Activated naive CD8-positive, alpha-beta T cell treated with anti-CD3 and anti-CD28 coated beads for 36 hours (primary cell): ENCODE measurements at regions not wholly inside any gene's neighbourhood (a gene's known extent, or its start where the extent isn't known, plus 50 kb on each side); places are given as distances from the start of the nearest gene placed in this dataset.
"Not testable (repeated sequence)": the region's sequence is repeated elsewhere in the genome, so short reads cannot be mapped to it uniquely, and the experiment has no call there.

Source experiments
- DNase-seq: peaks from one replicate; pipeline ENCODE4 v3.0.0; 2021
- H3K27ac Mint-ChIP-seq: one replicate; pipeline ENCODE4 v1.8.0; 2022; ENCODE audit warnings: mild to moderate bottlenecking, moderate library complexity, mixed read lengths
- H3K27me3 Mint-ChIP-seq: one replicate; pipeline ENCODE4 v1.8.0; 2022; ENCODE audit warnings: mild to moderate bottlenecking, mixed read lengths
- H3K36me3 Mint-ChIP-seq: one replicate; pipeline ENCODE4 v1.8.0; 2021; ENCODE audit warnings: mild to moderate bottlenecking, mixed read lengths
- H3K4me1 Mint-ChIP-seq: one replicate; pipeline ENCODE4 v1.8.0; 2021; ENCODE audit warnings: mixed read lengths
- H3K4me3 Mint-ChIP-seq: one replicate; pipeline ENCODE4 v1.8.0; 2022; ENCODE audit warnings: mild to moderate bottlenecking, moderate library complexity, mixed read lengths
- H3K9me3 Mint-ChIP-seq: one replicate; pipeline ENCODE4 v1.8.0; 2022; ENCODE audit warnings: mixed read lengths

- H3K4me1 Mint-ChIP-seq, DNase-seq, H3K9me3 Mint-ChIP-seq, H3K27ac Mint-ChIP-seq, H3K36me3 Mint-ChIP-seq, H3K4me3 Mint-ChIP-seq: not testable (repeated sequence)
- peaks cover 11% of the 10 kb centered on the region for H3K27me3 Mint-ChIP-seq
Measured at GRCh38 chr10:22467393-22467792, 122.1 kb downstream of the SPAG6 start.

- no peak for DNase-seq
- no peak overlapping the region for H3K27ac Mint-ChIP-seq
- no peaks in the 10 kb centered on the region for H3K9me3 Mint-ChIP-seq
- no peaks in the 10 kb centered on the region for H3K4me1 Mint-ChIP-seq
- H3K4me3 Mint-ChIP-seq, result no peak overlapping the region
- H3K27me3 Mint-ChIP-seq, result peaks cover 19% of the 10 kb centered on the region
- H3K36me3 Mint-ChIP-seq, result no peaks in the 10 kb centered on the region
Measured at GRCh38 chr10:22468570-22469320, 123.4 kb downstream of the SPAG6 start.

GRCh38 chr10:22473044-22473443, 127.7 kb downstream of the SPAG6 start:
- Mint-ChIP-seq H3K4me3 (no peak overlapping the region), H3K27ac (no peak overlapping the region), H3K4me1 (peaks cover 5% of the 10 kb centered on the region), H3K9me3 (no peaks in the 10 kb centered on the region), H3K36me3 (no peaks in the 10 kb centered on the region), H3K27me3 (peaks cover 52% of the 10 kb centered on the region)
- no peak for DNase-seq

GRCh38 chr10:22473459-22473858, 128.2 kb downstream of the SPAG6 start:
- Mint-ChIP-seq H3K36me3 (no peaks in the 10 kb centered on the region), H3K9me3 (no peaks in the 10 kb centered on the region), H3K27ac (no peak overlapping the region), H3K27me3 (peaks cover 56% of the 10 kb centered on the region), H3K4me3 (no peak overlapping the region), H3K4me1 (peaks cover 5% of the 10 kb centered on the region)
- DNase-seq, result no peak

GRCh38 chr10:22475651-22476600, 130.6 kb downstream of the SPAG6 start:
- no peaks in the 10 kb centered on the region for H3K36me3 Mint-ChIP-seq
- peak; percentile 29 for DNase-seq
- H3K27ac Mint-ChIP-seq, result peak overlapping the region; percentile 65
- no peaks in the 10 kb centered on the region for H3K9me3 Mint-ChIP-seq
- H3K27me3 Mint-ChIP-seq, result peaks cover 67% of the 10 kb centered on the region
- peaks cover 5% of the 10 kb centered on the region for H3K4me1 Mint-ChIP-seq
- peak overlapping the region; percentile 73 for H3K4me3 Mint-ChIP-seq

- Mint-ChIP-seq H3K27ac (no peak overlapping the region), H3K9me3 (no peaks in the 10 kb centered on the region), H3K36me3 (no peaks in the 10 kb centered on the region), H3K27me3 (peaks cover 62% of the 10 kb centered on the region), H3K4me3 (peak overlapping the region; percentile 62), H3K4me1 (peaks cover 7% of the 10 kb centered on the region)
- no peak for DNase-seq
Measured at GRCh38 chr10:22476601-22477321, 131.5 kb downstream of the SPAG6 start.

- no peaks in the 10 kb centered on the region for H3K9me3 Mint-ChIP-seq
- H3K4me3 Mint-ChIP-seq, result no peak overlapping the region
- DNase-seq, result no peak
- H3K4me1 Mint-ChIP-seq, result peaks cover 15% of the 10 kb centered on the region
- H3K27ac Mint-ChIP-seq, result no peak overlapping the region
- no peaks in the 10 kb centered on the region for H3K36me3 Mint-ChIP-seq
- H3K27me3 Mint-ChIP-seq, result peaks cover 56% of the 10 kb centered on the region
Measured at GRCh38 chr10:22477334-22478287, 132.3 kb downstream of the SPAG6 start.

GRCh38 chr10:22478555-22479334, 133.4 kb downstream of the SPAG6 start:
- no peaks in the 10 kb centered on the region for H3K9me3 Mint-ChIP-seq
- peaks cover 47% of the 10 kb centered on the region for H3K27me3 Mint-ChIP-seq

GRCh38 chr10:22479419-22479818, 134.1 kb downstream of the SPAG6 start:
- H3K27ac Mint-ChIP-seq, result no peak overlapping the region
- H3K4me3 Mint-ChIP-seq, result no peak overlapping the region
- no peaks in the 10 kb centered on the region for H3K36me3 Mint-ChIP-seq
- peaks cover 41% of the 10 kb centered on the region for H3K27me3 Mint-ChIP-seq
- H3K9me3 Mint-ChIP-seq, result no peaks in the 10 kb centered on the region
- DNase-seq, result no peak
- peaks cover 20% of the 10 kb centered on the region for H3K4me1 Mint-ChIP-seq

More at GRCh38 chr10:22478555-22479334, 133.4 kb downstream of the SPAG6 start:
- no peak overlapping the region for H3K27ac Mint-ChIP-seq
- peaks cover 20% of the 10 kb centered on the region for H3K4me1 Mint-ChIP-seq
- H3K36me3 Mint-ChIP-seq, result no peaks in the 10 kb centered on the region
- no peak overlapping the region for H3K4me3 Mint-ChIP-seq
- DNase-seq, result no peak

GRCh38 chr10:22481106-22481505, 135.8 kb downstream of the SPAG6 start:
- Mint-ChIP-seq H3K27ac (no peak overlapping the region), H3K4me3 (no peak overlapping the region), H3K27me3 (peaks cover 25% of the 10 kb centered on the region), H3K36me3 (no peaks in the 10 kb centered on the region), H3K4me1 (peaks cover 15% of the 10 kb centered on the region), H3K9me3 (no peaks in the 10 kb centered on the region)
- DNase-seq, result no peak

- Mint-ChIP-seq H3K4me1 (peaks cover 15% of the 10 kb centered on the region), H3K27ac (no peak overlapping the region), H3K4me3 (no peak overlapping the region), H3K36me3 (no peaks in the 10 kb centered on the region), H3K27me3 (peaks cover 24% of the 10 kb centered on the region), H3K9me3 (no peaks in the 10 kb centered on the region)
- DNase-seq, result no peak
Measured at GRCh38 chr10:22481687-22482539, 136.6 kb downstream of the SPAG6 start.

GRCh38 chr10:22483132-22483531, 137.8 kb downstream of the SPAG6 start:
- Mint-ChIP-seq H3K27ac (no peak overlapping the region), H3K4me3 (peak overlapping the region; percentile 16), H3K4me1 (peaks cover 15% of the 10 kb centered on the region), H3K27me3 (peaks cover 23% of the 10 kb centered on the region), H3K36me3 (no peaks in the 10 kb centered on the region), H3K9me3 (no peaks in the 10 kb centered on the region)
- DNase-seq, result no peak
